Peyer's patch (tissue), 4 donors: ENCODE measurements at regions not wholly inside any gene's neighbourhood (a gene's known extent, or its start where the extent isn't known, plus 50 kb on each side); places are given as distances from the start of the nearest gene placed in this dataset.

ENCODE experiments used
- DNase-seq, 3 donors: peaks; one replicate each; pipeline ENCODE4 v3.0.0-alpha.2; 2017 to 2019
- H3K27ac ChIP-seq, 4 donors: fragments of 200-600 bp; sonication (generic); one replicate each; pipeline ENCODE4 v1.5.1; 2016 to 2019
- H3K27me3 ChIP-seq, 2 donors: fragments of 200-600 bp; sonication (generic); one replicate each; pipeline ENCODE4 v1.5.1; 2019
- H3K36me3 ChIP-seq, 3 donors: fragments of 200-600 bp; sonication (generic); one replicate each; pipeline ENCODE4 v1.5.1; 2016 to 2019
- H3K4me1 ChIP-seq, 4 donors: fragments of 200-600 bp; sonication (generic); one replicate each; pipeline ENCODE4 v1.5.1; 2016 to 2019
- H3K4me3 ChIP-seq, 4 donors: fragments of 200-600 bp; sonication (generic); 1 replicate in 3 of 4; 2 replicates in 1 of 4; pipeline ENCODE4 v1.5.1; 2016 to 2019; ENCODE audit warnings: mild to moderate bottlenecking in 1 of 4
- H3K9me3 ChIP-seq, 4 donors: fragments of 200-600 bp; sonication (generic); one replicate each; pipeline ENCODE4 v1.5.1; 2016 to 2019; ENCODE audit warnings: mild to moderate bottlenecking in 1 of 4
- POLR2A ChIP-seq, 2 donors: fragments of 450-650 bp; IDR thresholded peaks; one replicate each; pipeline ENCODE4 v1.5.1; 2017; ENCODE audit warnings: antibody characterized with exemption in 2 of 2, mild to moderate bottlenecking in 2 of 2, moderate library complexity in 2 of 2
- TF ChIP-seq, protein P1 (sequence below), 6 experiments: fragments of 450-650 bp in 4 of 6; fragments of 200-600 bp in 2 of 6; sonication (generic) in 1 of 6; IDR thresholded peaks; one replicate each; pipeline ENCODE4 v1.5.1; 2017 to 2019; ENCODE audit warnings: antibody characterized with exemption in 6 of 6, mild to moderate bottlenecking in 3 of 6, moderate library complexity in 1 of 6

DNA sequence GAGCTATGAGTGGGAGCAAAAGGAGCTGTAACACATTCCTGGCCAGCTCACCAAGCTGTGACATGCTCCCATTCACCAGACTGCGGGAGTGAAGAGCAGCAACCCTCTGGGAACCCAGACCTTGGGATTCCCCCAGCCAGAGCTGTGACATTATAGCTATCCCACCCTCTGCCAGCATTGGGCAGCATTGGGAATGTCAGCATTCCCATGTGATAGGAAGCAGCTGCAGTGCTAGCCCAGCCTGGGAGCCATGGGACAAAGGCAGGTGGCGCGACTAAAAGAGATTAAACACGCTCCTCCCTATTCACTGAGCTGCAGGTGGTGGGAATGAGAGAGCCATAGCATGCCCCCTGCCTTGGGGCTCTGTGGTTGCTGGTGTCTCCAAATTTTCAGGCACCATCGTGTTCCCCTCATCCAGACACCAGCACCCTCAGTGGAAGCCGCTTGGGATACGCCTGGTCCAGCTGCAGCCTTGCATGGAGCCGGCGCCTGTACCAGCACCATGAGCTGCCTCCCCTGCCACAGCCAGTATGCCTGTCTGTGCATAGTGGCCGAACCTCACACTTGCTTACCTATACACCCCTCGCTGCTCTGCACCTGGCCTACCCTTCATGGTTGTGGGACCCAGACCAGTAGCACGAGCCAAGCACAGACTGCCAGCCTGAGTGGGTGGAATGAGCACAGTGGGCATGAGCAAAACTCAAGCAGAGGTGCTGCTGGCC, 695.6 kb upstream of the GCFC2 start:
- H3K27ac ChIP-seq: no peak overlapping the region
- H3K36me3 ChIP-seq: no peaks in the 10 kb centered on the region
- H3K4me3 ChIP-seq: no peak overlapping the region
- no peaks in the 10 kb centered on the region for H3K4me1 ChIP-seq
- no peaks in the 10 kb centered on the region for H3K27me3 ChIP-seq
- DNase-seq: no peak
- TF ChIP-seq, protein P1, sequence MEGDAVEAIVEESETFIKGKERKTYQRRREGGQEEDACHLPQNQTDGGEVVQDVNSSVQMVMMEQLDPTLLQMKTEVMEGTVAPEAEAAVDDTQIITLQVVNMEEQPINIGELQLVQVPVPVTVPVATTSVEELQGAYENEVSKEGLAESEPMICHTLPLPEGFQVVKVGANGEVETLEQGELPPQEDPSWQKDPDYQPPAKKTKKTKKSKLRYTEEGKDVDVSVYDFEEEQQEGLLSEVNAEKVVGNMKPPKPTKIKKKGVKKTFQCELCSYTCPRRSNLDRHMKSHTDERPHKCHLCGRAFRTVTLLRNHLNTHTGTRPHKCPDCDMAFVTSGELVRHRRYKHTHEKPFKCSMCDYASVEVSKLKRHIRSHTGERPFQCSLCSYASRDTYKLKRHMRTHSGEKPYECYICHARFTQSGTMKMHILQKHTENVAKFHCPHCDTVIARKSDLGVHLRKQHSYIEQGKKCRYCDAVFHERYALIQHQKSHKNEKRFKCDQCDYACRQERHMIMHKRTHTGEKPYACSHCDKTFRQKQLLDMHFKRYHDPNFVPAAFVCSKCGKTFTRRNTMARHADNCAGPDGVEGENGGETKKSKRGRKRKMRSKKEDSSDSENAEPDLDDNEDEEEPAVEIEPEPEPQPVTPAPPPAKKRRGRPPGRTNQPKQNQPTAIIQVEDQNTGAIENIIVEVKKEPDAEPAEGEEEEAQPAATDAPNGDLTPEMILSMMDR (IDR thresholded peaks at IDR 0.05): no peak
- no peak for TF ChIP-seq POLR2A (IDR thresholded peaks at IDR 0.05)
- no peaks in the 10 kb centered on the region for H3K9me3 ChIP-seq

DNA sequence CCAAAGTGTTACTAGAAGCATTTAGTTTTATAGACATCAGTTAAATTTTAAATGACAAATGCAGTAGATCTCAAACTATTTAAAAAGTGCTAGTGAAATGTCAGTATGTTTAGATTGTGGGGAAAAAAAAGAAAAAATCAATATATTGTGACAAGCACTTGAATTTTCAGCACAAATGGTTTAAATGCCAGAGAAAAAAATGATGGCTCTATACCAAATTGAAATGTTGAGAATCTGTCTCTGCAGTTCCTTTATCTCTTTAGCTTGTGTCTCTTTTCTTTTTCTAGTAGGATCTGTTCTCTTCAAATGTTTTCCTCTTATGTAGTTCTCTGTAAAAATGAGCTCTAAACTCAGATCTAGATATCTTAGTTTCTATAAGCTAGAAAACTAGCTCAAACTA, 682.6 kb upstream of the GCFC2 start:
- Histone ChIP-seq H3K27ac (no peak overlapping the region), H3K27me3 (no peaks in the 10 kb centered on the region), H3K36me3 (no peaks in the 10 kb centered on the region), H3K9me3 (no peaks in the 10 kb centered on the region), H3K4me3 (no peak overlapping the region), H3K4me1 (no peaks in the 10 kb centered on the region)
- TF ChIP-seq POLR2A (IDR thresholded peaks at IDR 0.05): no peak
- no peak for DNase-seq

DNA sequence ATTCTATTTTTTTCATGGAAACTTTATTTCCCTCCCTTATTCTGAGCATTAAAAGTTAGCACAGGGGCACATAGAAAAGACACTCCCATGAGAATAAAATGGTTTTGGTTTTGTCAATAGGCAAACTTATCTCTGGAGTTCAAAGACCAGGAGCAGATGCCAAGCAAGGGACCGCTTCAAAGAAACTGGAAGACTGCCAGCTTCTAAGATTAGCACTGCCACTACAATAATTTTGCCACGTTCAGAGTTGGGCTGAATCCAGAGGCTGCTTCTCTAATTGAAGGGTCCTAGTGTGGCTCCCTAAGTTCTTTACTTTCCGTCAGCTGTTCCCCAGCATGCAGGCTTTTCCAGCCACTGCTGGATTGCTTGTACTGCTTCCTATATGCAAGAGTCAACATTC, 681.0 kb upstream of the GCFC2 start:
- no peak for DNase-seq
- Histone ChIP-seq H3K4me3 (no peak overlapping the region), H3K36me3 (no peaks in the 10 kb centered on the region), H3K9me3 (no peaks in the 10 kb centered on the region), H3K27ac (no peak overlapping the region), H3K27me3 (no peaks in the 10 kb centered on the region), H3K4me1 (no peaks in the 10 kb centered on the region)
- TF ChIP-seq, protein P1 (IDR thresholded peaks at IDR 0.05): no peak
- TF ChIP-seq POLR2A (IDR thresholded peaks at IDR 0.05): no peak

DNA sequence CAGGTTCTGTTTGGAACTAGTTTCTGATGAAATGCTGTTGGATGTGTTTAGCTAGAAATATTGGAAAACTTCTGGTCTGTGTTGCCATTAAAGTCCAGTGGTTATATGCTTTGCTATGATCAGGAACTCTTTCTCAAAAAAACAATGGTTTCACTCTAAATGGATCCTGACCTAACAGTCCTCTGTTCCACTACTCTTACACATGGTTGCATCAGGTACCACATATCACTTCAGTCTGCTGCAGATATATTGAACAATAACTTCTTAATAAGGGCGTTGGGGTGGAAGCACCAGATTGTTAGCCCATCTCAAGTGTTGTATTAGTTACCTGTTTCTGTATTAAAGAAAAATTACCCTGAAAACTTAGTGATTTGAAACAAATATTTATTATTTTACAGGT, 676.6 kb upstream of the GCFC2 start:
- Histone ChIP-seq H3K27me3 (no peaks in the 10 kb centered on the region), H3K4me3 (no peak overlapping the region), H3K27ac (no peak overlapping the region), H3K36me3 (no peaks in the 10 kb centered on the region), H3K9me3 (no peaks in the 10 kb centered on the region), H3K4me1 (no peaks in the 10 kb centered on the region)
- TF ChIP-seq POLR2A (IDR thresholded peaks at IDR 0.05): no peak
- TF ChIP-seq, protein P1 (IDR thresholded peaks at IDR 0.05): no peak
- no peak for DNase-seq

DNA sequence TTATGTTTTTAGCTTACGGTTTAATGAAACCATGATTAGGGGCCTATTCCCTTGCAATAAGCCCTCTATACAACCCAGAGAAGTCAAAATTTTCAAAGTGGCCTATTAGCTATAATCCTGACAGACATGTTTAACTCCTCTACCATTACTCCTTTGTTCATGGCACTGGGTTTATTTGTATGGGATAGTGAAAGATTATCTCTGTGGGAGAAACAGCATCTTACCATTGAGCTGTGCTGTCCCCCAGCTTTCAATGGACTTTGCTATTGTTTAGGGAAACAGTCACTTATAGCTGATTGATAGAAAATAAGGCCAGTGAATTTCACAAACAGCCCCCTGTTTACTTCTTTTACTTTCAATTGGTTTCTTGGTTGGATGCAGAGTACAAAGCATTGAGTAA, 675.2 kb upstream of the GCFC2 start:
- Histone ChIP-seq H3K4me3 (no peak overlapping the region), H3K27me3 (no peaks in the 10 kb centered on the region), H3K9me3 (no peaks in the 10 kb centered on the region), H3K27ac (no peak overlapping the region), H3K4me1 (no peaks in the 10 kb centered on the region), H3K36me3 (no peaks in the 10 kb centered on the region)
- no peak for DNase-seq
- TF ChIP-seq POLR2A (IDR thresholded peaks at IDR 0.05): no peak
- TF ChIP-seq, protein P1 (IDR thresholded peaks at IDR 0.05): no peak

DNA sequence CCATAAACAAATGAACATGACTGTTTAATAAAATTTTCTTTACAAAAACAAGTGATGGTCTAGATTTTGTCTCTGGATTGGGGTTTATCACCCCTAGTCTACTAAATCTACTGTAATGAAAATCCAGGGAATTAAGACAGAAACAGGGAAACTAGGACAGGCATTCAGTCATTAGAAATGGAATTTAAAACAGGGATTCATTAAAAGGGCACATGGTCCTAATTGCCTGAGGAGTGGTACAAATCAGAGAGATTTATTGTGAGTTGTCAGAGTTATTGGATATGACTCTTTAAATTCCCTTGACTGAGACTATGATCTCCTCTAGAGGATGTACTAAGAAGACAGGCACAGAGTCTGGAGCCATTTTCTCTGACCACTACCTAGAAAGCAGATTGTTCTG, 670.9 kb upstream of the GCFC2 start:
- TF ChIP-seq, protein P1 (IDR thresholded peaks at IDR 0.05): no peak
- TF ChIP-seq POLR2A (IDR thresholded peaks at IDR 0.05): no peak
- Histone ChIP-seq H3K4me3 (no peak overlapping the region), H3K27me3 (no peaks in the 10 kb centered on the region), H3K36me3 (no peaks in the 10 kb centered on the region), H3K27ac (no peak overlapping the region), H3K9me3 (no peaks in the 10 kb centered on the region), H3K4me1 (no peaks in the 10 kb centered on the region)
- no peak for DNase-seq
